HG02642 (cell line): ENCODE measurements at regions not wholly inside any gene's neighbourhood (a gene's known extent, or its start where the extent isn't known, plus 50 kb on each side); places are given as distances from the start of the nearest gene placed in this dataset.
"Not testable (repeated sequence)": the region's sequence is repeated elsewhere in the genome, so short reads cannot be mapped to it uniquely, and the experiment has no call there.

Experiments used
- ATAC-seq: cut with Tn5 transposase; IDR thresholded peaks from one replicate; pipeline ENCODE4 v1.9.1; 2021; ENCODE audit warnings: mild to moderate bottlenecking; ENCODE audit not compliant: unreplicated experiment, poor library complexity

GRCh38 chr1:242827538-242827937 lies 303.0 kb upstream of the PLD5 start:
- ATAC-seq, result no peak

GRCh38 chr1:242826701-242827336 lies 302.3 kb upstream of the PLD5 start:
- no peak for ATAC-seq

GRCh38 chr1:242824435-242824834 lies 299.9 kb upstream of the PLD5 start:
- no peak for ATAC-seq

- peak; percentile 89 for ATAC-seq
Measured at GRCh38 chr1:242813490-242814091, 289.1 kb upstream of the PLD5 start.

GRCh38 chr1:242811092-242811840 lies 286.8 kb upstream of the PLD5 start:
- ATAC-seq, result no peak

GRCh38 chr1:242806324-242806723 lies 281.8 kb upstream of the PLD5 start:
- no peak for ATAC-seq

GRCh38 chr1:242805360-242805759 lies 280.9 kb upstream of the PLD5 start:
- ATAC-seq, result not testable (repeated sequence)

- no peak for ATAC-seq
Measured at GRCh38 chr1:242802973-242803372, 278.5 kb upstream of the PLD5 start.

- no peak for ATAC-seq
Measured at GRCh38 chr1:242800521-242800920, 276.0 kb upstream of the PLD5 start.

GRCh38 chr1:242797856-242798255 lies 273.4 kb upstream of the PLD5 start:
- no peak for ATAC-seq

- ATAC-seq, result peak; percentile 68
Measured at GRCh38 chr1:242788771-242789170, 264.3 kb upstream of the PLD5 start.

GRCh38 chr1:242787968-242788367 lies 263.5 kb upstream of the PLD5 start:
- ATAC-seq, result no peak

GRCh38 chr1:242784807-242785206 lies 260.3 kb upstream of the PLD5 start:
- ATAC-seq, result no peak

- peak; percentile 85 for ATAC-seq
Measured at GRCh38 chr1:242784084-242784483, 259.6 kb upstream of the PLD5 start.

- ATAC-seq, result no peak
Measured at GRCh38 chr1:242774256-242774655, 249.8 kb upstream of the PLD5 start.

GRCh38 chr1:242770366-242770765 lies 245.9 kb upstream of the PLD5 start:
- no peak for ATAC-seq

- ATAC-seq, result no peak
Measured at GRCh38 chr1:242764161-242764560, 239.7 kb upstream of the PLD5 start.

GRCh38 chr1:242761556-242761955 lies 237.1 kb upstream of the PLD5 start:
- ATAC-seq, result no peak

- no peak for ATAC-seq
Measured at GRCh38 chr1:242754926-242755325, 230.4 kb upstream of the PLD5 start.

GRCh38 chr1:242754125-242754524 lies 229.6 kb upstream of the PLD5 start:
- ATAC-seq, result no peak

- no peak for ATAC-seq
Measured at GRCh38 chr1:242747233-242747632, 222.7 kb upstream of the PLD5 start.

- ATAC-seq, result no peak
Measured at GRCh38 chr1:242745079-242745478, 220.6 kb upstream of the PLD5 start.
